Fibroblast of skin of left biceps (primary cell): ENCODE measurements at regions not wholly inside any gene's neighbourhood (a gene's known extent, or its start where the extent isn't known, plus 50 kb on each side); places are given as distances from the start of the nearest gene placed in this dataset.
"Not testable (repeated sequence)": the region's sequence is repeated elsewhere in the genome, so short reads cannot be mapped to it uniquely, and the experiment has no call there.

Experiments
- DNase-seq, 2 experiments: peaks; one replicate each; pipeline ENCODE4 v3.0.0-alpha.2; 2013; ENCODE audit warnings: low read depth in 2 of 2

DNA sequence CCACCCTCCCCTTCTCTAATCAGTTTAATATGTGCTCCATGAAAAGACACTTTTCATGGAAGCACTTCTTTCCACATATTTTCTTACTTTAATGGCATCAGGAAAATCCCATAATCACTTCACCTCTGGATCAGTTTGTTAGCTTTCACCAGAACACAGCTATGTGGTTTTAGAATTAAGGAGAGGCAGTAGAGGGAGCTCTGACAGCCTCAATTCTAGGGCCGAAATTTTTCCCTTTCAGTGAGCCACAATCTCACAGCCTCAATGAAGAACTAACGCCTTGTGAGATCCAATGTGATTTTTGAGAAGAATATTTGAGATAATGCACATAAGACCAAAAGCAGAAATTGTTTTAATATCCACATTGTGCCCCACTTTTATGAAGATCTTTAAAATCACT lies 1494.0 kb upstream of the CDH8 start:
- no peak for DNase-seq

DNA sequence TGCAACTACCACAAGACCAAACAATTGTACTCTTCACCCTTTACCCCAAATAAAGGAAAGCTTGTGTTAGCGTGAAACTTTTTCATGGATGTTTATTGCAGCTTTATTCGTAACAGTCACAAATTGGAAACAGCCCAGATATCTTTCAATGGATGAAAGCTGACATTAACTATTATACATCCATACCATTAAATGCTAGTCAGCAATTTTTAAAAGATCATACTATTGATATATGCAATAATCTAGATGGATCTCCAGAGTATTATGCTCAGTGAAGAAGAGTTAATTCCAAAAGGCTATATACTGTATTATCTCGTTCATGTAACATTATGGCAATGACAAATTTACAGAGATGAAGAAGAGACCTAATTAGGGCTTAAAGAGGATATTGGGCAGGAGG lies 1491.2 kb upstream of the CDH8 start:
- no peak for DNase-seq

DNA sequence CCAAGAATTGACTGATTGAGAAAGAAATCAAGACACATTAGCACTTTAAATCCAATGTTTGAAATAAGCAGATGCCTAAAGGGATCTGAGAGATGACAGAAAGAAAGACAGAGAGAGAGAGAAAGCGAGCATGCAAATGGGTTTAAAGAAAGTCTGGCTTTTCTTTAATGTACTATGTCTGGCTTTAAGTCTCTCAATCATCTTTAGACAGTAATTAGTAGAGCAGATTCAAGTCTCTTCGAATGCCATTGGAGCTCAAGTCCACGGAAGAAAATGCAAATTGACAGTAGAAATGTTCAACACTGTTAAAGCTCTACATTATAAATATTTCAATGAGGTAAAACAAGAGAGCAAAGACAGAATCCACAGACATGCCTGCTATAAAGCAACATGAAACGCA lies 1480.2 kb upstream of the CDH8 start:
- DNase-seq: no peak

DNA sequence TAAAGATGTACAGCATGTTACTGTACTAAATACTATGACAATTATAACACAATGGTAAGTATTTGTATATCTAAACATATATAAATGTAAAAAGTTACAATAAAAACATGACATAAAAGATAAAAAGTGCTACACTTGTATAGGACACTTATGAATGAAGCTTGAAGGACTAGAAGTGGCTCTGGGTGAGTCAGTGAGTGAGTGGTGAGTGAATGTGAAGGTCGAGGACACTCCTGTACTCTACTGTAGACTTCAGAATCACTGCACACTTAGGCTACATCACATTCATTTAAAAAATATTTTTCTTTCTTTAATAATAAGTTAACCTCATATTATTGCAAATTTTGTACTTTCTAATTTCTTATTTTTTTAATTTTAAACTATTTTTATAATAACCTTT lies 1476.7 kb upstream of the CDH8 start:
- no peak for DNase-seq

- DNase-seq: no peak
Measured at GRCh38 chr16:63497408-63497807, 1461.2 kb upstream of the CDH8 start.

GRCh38 chr16:63496282-63496681 lies 1460.0 kb upstream of the CDH8 start:
- DNase-seq: no peak

- DNase-seq: no peak
Measured at GRCh38 chr16:63488955-63489354, 1452.7 kb upstream of the CDH8 start.

DNA sequence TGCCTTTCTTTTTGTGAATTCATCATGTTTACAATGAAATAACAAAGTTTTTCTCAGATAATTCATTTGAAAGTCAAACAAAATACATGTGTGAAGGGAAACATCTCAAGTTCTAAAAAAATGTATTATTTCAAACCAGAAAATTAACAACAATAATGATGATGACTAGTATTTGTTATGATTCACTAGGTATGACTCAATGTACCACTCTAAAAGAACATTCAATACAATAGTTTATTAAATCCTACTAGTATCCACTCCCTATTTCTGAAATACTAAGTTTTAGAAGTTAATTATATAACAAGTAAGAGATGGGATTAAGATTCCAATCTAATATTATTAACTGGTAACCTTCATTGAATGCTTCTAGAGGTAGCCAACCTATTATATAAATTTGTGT lies 1444.8 kb upstream of the CDH8 start:
- no peak for DNase-seq

GRCh38 chr16:63473725-63474124 lies 1437.5 kb upstream of the CDH8 start:
- no peak for DNase-seq

DNA sequence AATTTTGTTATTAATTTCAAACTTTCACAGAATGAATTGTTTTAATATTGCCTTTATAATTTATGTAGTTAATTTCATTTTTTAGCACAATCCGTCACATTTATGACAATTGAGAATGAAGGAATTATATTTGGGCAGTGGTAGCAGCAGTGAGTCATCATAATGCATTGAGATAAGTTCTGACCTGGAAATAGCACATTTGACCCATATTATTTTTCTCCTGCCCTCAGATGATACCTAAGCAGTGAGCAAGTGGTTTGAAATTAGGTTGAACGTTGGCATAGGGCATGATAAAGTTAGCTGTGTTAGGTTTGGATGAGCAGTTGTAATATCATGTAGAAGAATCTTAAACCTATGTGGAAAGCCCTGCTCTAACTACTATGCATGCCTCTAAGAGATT lies 1431.3 kb upstream of the CDH8 start:
- no peak for DNase-seq

GRCh38 chr16:63462316-63462715 lies 1426.1 kb upstream of the CDH8 start:
- no peak for DNase-seq

- DNase-seq: peak; percentile 17 to 21
Measured at GRCh38 chr16:63461248-63461841, 1425.1 kb upstream of the CDH8 start.

GRCh38 chr16:63458846-63459245 lies 1422.6 kb upstream of the CDH8 start:
- no peak for DNase-seq

DNA sequence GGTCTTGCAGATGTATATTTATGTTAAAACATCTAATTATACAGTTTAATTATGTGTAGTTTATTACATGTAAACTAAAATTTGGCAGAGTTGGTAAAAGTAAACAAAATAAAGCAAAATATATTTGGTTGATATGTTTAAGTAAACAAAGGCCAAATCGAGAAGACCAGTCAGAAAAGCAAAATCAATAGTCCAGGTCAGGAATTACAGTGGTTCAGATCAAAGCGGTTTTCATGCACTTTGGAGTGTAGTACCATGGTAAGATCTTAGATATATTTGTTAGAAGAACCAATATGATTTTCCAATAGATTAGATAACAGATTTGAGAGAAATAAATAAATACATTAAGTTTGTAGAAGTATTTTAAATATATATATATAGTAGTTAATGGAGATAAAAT lies 1421.6 kb upstream of the CDH8 start:
- DNase-seq: no peak

DNA sequence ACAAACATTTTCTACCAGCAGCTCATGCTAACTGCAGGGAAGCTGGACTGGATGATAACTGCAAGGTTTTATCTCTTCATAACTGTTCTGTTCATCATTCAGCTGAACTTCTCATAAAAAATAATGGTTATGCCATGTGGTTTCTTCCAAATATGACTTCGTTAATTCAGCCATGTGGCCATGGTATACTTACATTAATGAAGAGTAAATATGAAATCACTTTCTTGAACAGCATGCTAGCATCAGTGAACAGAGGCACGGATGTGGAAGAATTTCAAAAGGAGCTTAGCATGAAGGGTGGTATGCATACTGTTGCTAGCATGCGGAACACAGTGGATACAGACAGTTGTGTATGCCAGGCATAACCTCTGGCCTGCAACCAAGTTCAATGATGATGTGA lies 1417.0 kb upstream of the CDH8 start:
- DNase-seq: no peak

- no peak for DNase-seq
Measured at GRCh38 chr16:63447121-63447520, 1410.9 kb upstream of the CDH8 start.

DNA sequence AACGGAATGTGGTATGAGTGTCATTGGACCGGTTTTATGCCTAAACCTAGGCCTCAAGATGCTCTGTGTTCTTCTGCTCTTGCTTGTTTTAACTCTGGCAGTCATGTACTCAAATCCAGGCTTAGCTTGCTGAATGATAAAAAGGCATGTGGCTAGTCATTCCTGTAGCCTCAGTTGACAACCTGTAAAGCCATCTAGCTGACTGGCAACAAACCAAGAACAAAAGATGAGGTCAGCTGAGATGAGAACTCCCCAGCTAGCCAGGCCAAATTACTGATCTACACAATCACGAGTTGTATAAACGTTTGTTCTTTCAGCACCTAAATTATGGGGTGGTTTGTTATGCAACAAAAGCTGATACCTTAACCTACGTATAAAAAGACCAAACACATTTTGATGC lies 1406.0 kb upstream of the CDH8 start:
- DNase-seq: no peak

DNA sequence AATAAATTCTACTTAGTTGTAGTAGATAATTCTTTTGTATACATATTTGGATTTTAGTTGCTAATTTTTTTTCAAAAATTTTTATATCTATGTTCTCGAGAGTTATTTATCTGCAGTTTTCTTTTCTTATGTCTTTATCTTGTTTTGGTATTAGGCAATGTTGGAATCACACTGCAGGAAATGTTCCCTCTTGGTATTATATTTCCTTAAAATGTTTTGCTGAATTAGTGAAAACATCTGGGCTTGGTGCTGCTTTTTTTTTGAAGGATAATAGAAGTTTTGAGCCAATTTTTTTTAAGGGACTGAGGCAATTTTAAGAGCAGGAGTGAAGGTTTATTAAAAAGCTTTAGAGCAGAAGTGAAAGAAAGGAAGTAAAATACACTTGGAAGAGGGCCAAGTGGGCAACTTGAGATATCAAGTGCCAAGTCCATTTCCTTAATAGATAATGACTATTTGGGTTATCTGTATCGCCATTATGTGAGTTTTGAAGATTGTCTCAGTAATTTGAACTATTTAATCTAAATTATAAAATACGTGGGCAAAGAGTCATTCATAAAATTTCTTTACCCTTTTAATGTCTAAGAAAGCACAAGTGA lies 1390.1 kb upstream of the CDH8 start:
- no peak for DNase-seq

GRCh38 chr16:63422715-63423114 lies 1386.5 kb upstream of the CDH8 start:
- DNase-seq: no peak

DNA sequence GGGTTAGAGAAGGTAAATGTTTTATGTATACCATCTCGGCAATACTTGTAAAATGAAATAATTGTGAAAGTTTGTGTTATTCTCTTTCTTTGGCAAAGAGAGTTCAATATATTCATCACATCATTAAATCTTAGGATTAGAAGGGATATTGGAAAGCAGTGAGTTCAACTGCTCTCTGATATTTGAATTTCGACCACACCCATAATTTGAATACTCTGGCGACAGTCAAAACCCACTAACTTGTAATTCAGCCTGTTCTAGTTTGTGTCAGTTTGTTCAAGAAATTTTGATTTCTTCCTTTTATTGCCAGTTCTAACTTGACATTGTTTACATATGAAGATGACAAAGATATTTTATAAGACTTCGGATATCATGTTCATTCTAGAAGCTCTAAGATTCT lies 1380.5 kb upstream of the CDH8 start:
- DNase-seq: no peak

GRCh38 chr16:63415014-63415413 lies 1378.8 kb upstream of the CDH8 start:
- DNase-seq: no peak

DNA sequence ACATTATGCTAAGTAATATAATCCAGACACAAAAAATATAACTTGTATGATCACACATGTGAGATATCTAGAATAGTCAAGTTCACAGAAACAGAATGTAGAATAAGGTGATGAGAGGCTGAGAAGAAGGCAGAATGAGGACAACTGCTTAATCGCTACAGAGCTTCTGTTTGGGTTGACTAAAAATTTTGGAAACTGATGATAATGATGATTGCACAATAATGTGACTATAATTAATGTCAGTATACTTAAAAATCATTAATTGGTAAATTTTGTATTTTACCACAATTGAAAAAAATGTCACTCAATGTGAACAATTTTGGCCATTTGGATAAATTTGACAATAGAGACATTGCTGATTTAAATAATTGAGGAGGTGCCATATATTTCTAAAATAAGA lies 1374.4 kb upstream of the CDH8 start:
- DNase-seq: no peak

DNA sequence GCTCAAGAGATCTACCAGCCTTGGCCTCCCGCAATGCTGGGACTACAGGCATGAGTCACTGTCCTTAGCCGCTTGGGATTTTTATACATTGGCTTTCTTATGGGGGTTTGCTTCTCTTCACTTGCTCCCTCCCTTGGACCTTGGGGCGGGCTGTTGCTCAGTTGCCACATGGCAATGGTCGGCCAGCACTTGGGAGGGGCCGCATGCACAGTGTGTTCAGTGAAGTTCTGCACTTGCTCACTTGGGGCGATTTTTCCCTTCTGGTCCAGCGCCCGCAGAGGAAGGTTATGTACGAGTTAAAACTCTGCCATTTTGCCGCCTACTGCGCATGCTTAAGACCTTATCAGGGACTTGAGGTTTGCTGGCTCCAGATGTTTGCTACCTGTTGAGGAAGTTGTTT lies 1367.6 kb upstream of the CDH8 start:
- DNase-seq: no peak

DNA sequence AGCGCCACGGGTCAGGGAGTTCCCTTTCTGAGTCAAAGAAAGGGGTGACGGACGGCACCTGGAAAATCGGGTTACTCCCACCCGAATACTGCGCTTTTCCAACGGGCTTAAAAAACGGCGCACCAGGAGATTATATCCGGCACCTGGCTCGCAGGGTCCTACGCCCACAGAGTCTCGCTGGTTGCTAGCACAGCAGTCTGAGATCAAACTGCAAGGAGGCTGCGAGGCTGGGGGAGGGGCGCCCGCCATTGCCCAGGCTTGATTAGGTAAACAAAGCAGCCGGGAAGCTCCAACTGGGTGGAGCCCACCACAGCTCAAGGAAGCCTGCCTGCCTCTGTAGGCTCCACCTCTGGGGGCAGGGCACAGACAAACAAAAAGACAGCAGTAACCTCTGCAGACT lies 1352.0 kb upstream of the CDH8 start:
- not testable (repeated sequence) for DNase-seq
